Epithelial cell of proximal tubule (primary cell): ENCODE measurements at regions not wholly inside any gene's neighbourhood (a gene's known extent, or its start where the extent isn't known, plus 50 kb on each side); places are given as distances from the start of the nearest gene placed in this dataset.

Source experiments
- DNase-seq: peaks from one replicate; pipeline ENCODE4 v3.0.0-alpha.2; 2011; ENCODE audit warnings: low read depth
- H3K4me3 ChIP-seq: 2 replicates; pipeline ENCODE4 v1.5.1; 2011; ENCODE audit warnings: low read depth, mild to moderate bottlenecking, low read length
- CTCF ChIP-seq: conservative IDR thresholded peaks from 2 replicates; pipeline ENCODE4 v1.5.1; 2012; ENCODE audit warnings: low read depth, mild to moderate bottlenecking, low read length

GRCh38 chr20:48100483-48100882, 315.2 kb upstream of the SULF2 start:
- TF ChIP-seq CTCF: no peak
- no peak for DNase-seq
- H3K4me3 ChIP-seq: no peak overlapping the region

- H3K4me3 ChIP-seq: no peak overlapping the region
- DNase-seq: no peak
- TF ChIP-seq CTCF: no peak
Observed at GRCh38 chr20:48098866-48099265, 313.6 kb upstream of the SULF2 start.

GRCh38 chr20:48098099-48098498, 312.8 kb upstream of the SULF2 start:
- DNase-seq: no peak
- TF ChIP-seq CTCF: no peak
- H3K4me3 ChIP-seq: no peak overlapping the region

GRCh38 chr20:48096957-48097890, 311.9 kb upstream of the SULF2 start:
- no peak overlapping the region for H3K4me3 ChIP-seq
- DNase-seq: no peak
- TF ChIP-seq CTCF: no peak

- H3K4me3 ChIP-seq: no peak overlapping the region
- DNase-seq: no peak
- no peak for TF ChIP-seq CTCF
Observed at GRCh38 chr20:48096212-48096875, 311.1 kb upstream of the SULF2 start.

- DNase-seq: no peak
- TF ChIP-seq CTCF: no peak
- no peak overlapping the region for H3K4me3 ChIP-seq
Observed at GRCh38 chr20:48094944-48095343, 309.7 kb upstream of the SULF2 start.
